Suprapubic skin (tissue), 4 donors: ENCODE measurements at regions not wholly inside any gene's neighbourhood (a gene's known extent, or its start where the extent isn't known, plus 50 kb on each side); places are given as distances from the start of the nearest gene placed in this dataset.

Experiments
- DNase-seq, 2 donors: peaks; one replicate each; pipeline ENCODE4 v3.0.0-alpha.2; 2019; ENCODE audit warnings: low spot score in 2 of 2
- H3K27ac ChIP-seq: fragments of 200-600 bp; sonication (generic); one replicate; pipeline ENCODE4 v1.5.1; 2019
- H3K27me3 ChIP-seq: fragments of 200-600 bp; sonication (generic); one replicate; pipeline ENCODE4 v1.5.1; 2019
- H3K36me3 ChIP-seq: fragments of 200-600 bp; sonication (generic); one replicate; pipeline ENCODE4 v1.5.1; 2019
- H3K4me1 ChIP-seq: fragments of 200-600 bp; sonication (generic); one replicate; pipeline ENCODE4 v1.5.1; 2019
- H3K4me3 ChIP-seq: fragments of 200-600 bp; sonication (generic); one replicate; pipeline ENCODE4 v1.5.1; 2019; ENCODE audit warnings: mild to moderate bottlenecking
- H3K9me3 ChIP-seq: fragments of 200-600 bp; sonication (generic); one replicate; pipeline ENCODE4 v1.5.1; 2019
- EP300 ChIP-seq: sonication (generic); formaldehyde crosslinking; IDR thresholded peaks from one replicate; pipeline ENCODE4 v1.6.1; 2017; ENCODE audit warnings: antibody characterized with exemption
- POLR2A ChIP-seq, 2 donors: fragments of 450-650 bp; IDR thresholded peaks; one replicate each; pipeline ENCODE4 v1.6.1; 2017; ENCODE audit warnings: antibody characterized with exemption in 2 of 2, mild to moderate bottlenecking in 2 of 2, moderate library complexity in 2 of 2
- POLR2AphosphoS5 ChIP-seq, 3 donors: sonication (generic); formaldehyde crosslinking; IDR thresholded peaks; one replicate each; pipeline ENCODE4 v1.6.1; 2017; ENCODE audit warnings: antibody characterized with exemption in 3 of 3
- WGBS: methylation state at CpG from one replicate; pipeline ENCODE4 v1.1.5; 2018; 5-methylcytosine and 5-hydroxymethylcytosine counted together
- TF ChIP-seq, protein P1 (sequence below), 2 donors: fragments of 200-600 bp in 1 of 2; fragments of 450-650 bp in 1 of 2; sonication (generic) in 1 of 2; IDR thresholded peaks; one replicate each; pipeline ENCODE4 v1.5.1; 2016 to 2019; ENCODE audit warnings: antibody characterized with exemption in 2 of 2, mild to moderate bottlenecking in 1 of 2, moderate library complexity in 1 of 2

DNA sequence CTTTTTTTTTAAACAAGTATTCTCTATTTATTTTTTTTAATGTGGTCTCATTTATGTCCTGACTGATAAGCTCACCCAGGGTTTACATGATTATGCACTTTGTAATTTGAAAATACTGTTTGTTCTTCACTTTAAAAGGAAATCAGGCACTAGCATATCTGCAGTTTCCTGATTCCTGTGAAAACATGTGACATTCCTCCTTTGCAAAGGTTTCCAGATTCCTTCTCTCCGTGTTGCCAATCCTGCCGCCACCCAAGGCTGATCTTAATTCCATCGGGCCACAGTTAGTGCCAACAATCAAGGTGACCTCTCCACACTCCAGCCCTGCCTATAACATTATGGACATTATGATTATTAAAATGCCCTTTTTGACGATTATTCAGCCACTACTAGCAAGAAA, 225.4 kb downstream of the PCDH7 start:
- no peak overlapping the region for H3K27ac ChIP-seq
- 39% methylated on average over 4 of the region's 4 CpGs for WGBS

GRCh38 chr4:30946288-30946687, 226.1 kb downstream of the PCDH7 start:
- DNase-seq = no peak
- TF ChIP-seq, protein P1, sequence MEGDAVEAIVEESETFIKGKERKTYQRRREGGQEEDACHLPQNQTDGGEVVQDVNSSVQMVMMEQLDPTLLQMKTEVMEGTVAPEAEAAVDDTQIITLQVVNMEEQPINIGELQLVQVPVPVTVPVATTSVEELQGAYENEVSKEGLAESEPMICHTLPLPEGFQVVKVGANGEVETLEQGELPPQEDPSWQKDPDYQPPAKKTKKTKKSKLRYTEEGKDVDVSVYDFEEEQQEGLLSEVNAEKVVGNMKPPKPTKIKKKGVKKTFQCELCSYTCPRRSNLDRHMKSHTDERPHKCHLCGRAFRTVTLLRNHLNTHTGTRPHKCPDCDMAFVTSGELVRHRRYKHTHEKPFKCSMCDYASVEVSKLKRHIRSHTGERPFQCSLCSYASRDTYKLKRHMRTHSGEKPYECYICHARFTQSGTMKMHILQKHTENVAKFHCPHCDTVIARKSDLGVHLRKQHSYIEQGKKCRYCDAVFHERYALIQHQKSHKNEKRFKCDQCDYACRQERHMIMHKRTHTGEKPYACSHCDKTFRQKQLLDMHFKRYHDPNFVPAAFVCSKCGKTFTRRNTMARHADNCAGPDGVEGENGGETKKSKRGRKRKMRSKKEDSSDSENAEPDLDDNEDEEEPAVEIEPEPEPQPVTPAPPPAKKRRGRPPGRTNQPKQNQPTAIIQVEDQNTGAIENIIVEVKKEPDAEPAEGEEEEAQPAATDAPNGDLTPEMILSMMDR (IDR thresholded peaks at IDR 0.05) = no peak
- no peak for TF ChIP-seq EP300
- TF ChIP-seq POLR2AphosphoS5 (IDR thresholded peaks at IDR 0.05) = no peak
- no peak for TF ChIP-seq POLR2A (IDR thresholded peaks at IDR 0.05)
- H3K4me3 ChIP-seq = no peak overlapping the region
- peaks cover 22% of the 10 kb centered on the region for H3K4me1 ChIP-seq
- H3K27me3 ChIP-seq = no peaks in the 10 kb centered on the region
- 77% methylated on average over 2 of the region's 2 CpGs for WGBS
- H3K27ac ChIP-seq = no peak overlapping the region
- H3K9me3 ChIP-seq = no peaks in the 10 kb centered on the region
- no peaks in the 10 kb centered on the region for H3K36me3 ChIP-seq

More for the DNA sequence above, 225.4 kb downstream of the PCDH7 start:
- Histone ChIP-seq H3K36me3 (no peaks in the 10 kb centered on the region), H3K4me3 (no peak overlapping the region), H3K27me3 (no peaks in the 10 kb centered on the region), H3K4me1 (peaks cover 18% of the 10 kb centered on the region), H3K9me3 (no peaks in the 10 kb centered on the region)
- no peak for DNase-seq
- no peak for TF ChIP-seq EP300
- no peak for TF ChIP-seq POLR2A (IDR thresholded peaks at IDR 0.05)
- TF ChIP-seq POLR2AphosphoS5 (IDR thresholded peaks at IDR 0.05) = no peak
- TF ChIP-seq, protein P1 (IDR thresholded peaks at IDR 0.05) = no peak

GRCh38 chr4:30948653-30949052, 228.5 kb downstream of the PCDH7 start:
- 44% methylated on average over 3 of the region's 3 CpGs for WGBS
- peaks cover 23% of the 10 kb centered on the region for H3K4me1 ChIP-seq
- H3K27me3 ChIP-seq = no peaks in the 10 kb centered on the region
- no peak overlapping the region for H3K27ac ChIP-seq
- H3K9me3 ChIP-seq = no peaks in the 10 kb centered on the region
- H3K36me3 ChIP-seq = no peaks in the 10 kb centered on the region
- no peak overlapping the region for H3K4me3 ChIP-seq
- DNase-seq = no peak
- TF ChIP-seq POLR2AphosphoS5 (IDR thresholded peaks at IDR 0.05) = no peak
- no peak for TF ChIP-seq EP300
- no peak for TF ChIP-seq POLR2A (IDR thresholded peaks at IDR 0.05)
- TF ChIP-seq, protein P1 (IDR thresholded peaks at IDR 0.05) = no peak

- H3K4me1 ChIP-seq = peaks cover 21% of the 10 kb centered on the region
Measured at GRCh38 chr4:30950737-30951136, 230.6 kb downstream of the PCDH7 start.

DNA sequence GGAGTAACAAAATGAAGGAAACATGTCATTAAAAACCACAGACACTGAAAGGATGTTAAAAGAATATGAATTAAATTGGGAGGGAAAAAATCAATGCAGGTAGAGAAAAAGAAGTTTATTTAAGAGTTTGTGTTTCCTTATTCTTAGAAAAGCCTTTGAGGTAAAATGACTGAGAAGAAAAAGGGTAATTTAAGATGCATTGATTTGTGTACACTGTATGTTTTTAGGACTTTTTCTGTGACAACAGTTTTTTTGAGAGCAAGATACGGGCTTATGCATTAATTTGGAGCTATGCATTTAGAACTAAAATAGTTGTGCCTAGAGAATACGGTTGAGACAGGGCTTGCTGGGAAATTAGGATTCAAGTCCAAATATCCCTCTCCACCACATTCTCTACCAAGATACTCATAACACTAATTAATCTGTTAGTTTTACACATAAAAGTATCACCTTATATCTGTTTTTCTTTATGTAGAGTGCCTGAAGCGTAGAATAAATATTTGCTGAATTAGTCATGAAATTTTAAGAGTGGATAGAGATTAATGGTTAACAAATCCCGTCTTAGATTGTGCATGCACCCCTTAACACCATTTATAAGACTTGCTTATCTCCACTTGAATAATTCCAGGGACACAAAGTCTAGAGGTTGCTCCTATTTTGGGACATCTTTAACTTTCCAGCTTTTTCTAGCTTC, 232.5 kb downstream of the PCDH7 start:
- WGBS = 64% methylated on average over 4 of the region's 4 CpGs
- Histone ChIP-seq H3K4me3 (no peak overlapping the region), H3K27ac (no peak overlapping the region), H3K4me1 (peaks cover 21% of the 10 kb centered on the region), H3K9me3 (no peaks in the 10 kb centered on the region), H3K36me3 (no peaks in the 10 kb centered on the region), H3K27me3 (no peaks in the 10 kb centered on the region)
- DNase-seq = no peak
- TF ChIP-seq POLR2AphosphoS5 (IDR thresholded peaks at IDR 0.05) (no peak), POLR2A (IDR thresholded peaks at IDR 0.05) (no peak), EP300 (no peak)
- TF ChIP-seq, protein P1 (IDR thresholded peaks at IDR 0.05) = no peak

More at GRCh38 chr4:30950737-30951136, 230.6 kb downstream of the PCDH7 start:
- H3K9me3 ChIP-seq = no peaks in the 10 kb centered on the region
- no peak for DNase-seq
- no peaks in the 10 kb centered on the region for H3K36me3 ChIP-seq
- H3K27ac ChIP-seq = no peak overlapping the region
- no peaks in the 10 kb centered on the region for H3K27me3 ChIP-seq
- 37% methylated on average over 3 of the region's 3 CpGs for WGBS
- no peak overlapping the region for H3K4me3 ChIP-seq
- TF ChIP-seq POLR2A (IDR thresholded peaks at IDR 0.05) (no peak), POLR2AphosphoS5 (IDR thresholded peaks at IDR 0.05) (no peak), EP300 (no peak)
- TF ChIP-seq, protein P1 (IDR thresholded peaks at IDR 0.05) = no peak
